K562 (cell line): ENCODE measurements at regions not wholly inside any gene's neighbourhood (a gene's known extent, or its start where the extent isn't known, plus 50 kb on each side); places are given as distances from the start of the nearest gene placed in this dataset.
A peak's percentile ranks its signal among the peaks of the same experiment; 100 is the strongest.

ENCODE experiments used
- CC2D1A ChIP-seq: fragments of 450-650 bp; IDR thresholded peaks from 2 replicates; pipeline ENCODE4 v1.6.1; 2017; ENCODE audit warnings: mild to moderate bottlenecking
- FOXK2 ChIP-seq, 2 experiments: fragments of 450-650 bp; IDR thresholded peaks in 1 of 2; conservative IDR thresholded peaks in 1 of 2; 2 replicates each; pipeline ENCODE4 v1.6.1; 2016; ENCODE audit warnings: low read depth in 2 of 2, mild to moderate bottlenecking in 1 of 2
- NCOA2 ChIP-seq, 2 experiments: fragments of 450-650 bp; IDR thresholded peaks; 2 replicates each; pipeline ENCODE4 v1.6.1; 2018; ENCODE audit warnings: mild to moderate bottlenecking in 2 of 2, moderate library complexity in 1 of 2; ENCODE audit not compliant: partially characterized antibody in 2 of 2
- SMARCA4 ChIP-seq: fragments of 450-650 bp; IDR thresholded peaks from 2 replicates; pipeline ENCODE4 v1.6.1; 2016
- TCF3 ChIP-seq: sonication (generic); formaldehyde crosslinking; IDR thresholded peaks from 2 replicates; pipeline ENCODE4 v1.4.0; 2020; ENCODE audit warnings: mild to moderate bottlenecking, missing genetic modification reagents
- TF ChIP-seq, protein P1 (sequence below), 2 experiments: fragments of 450-650 bp; formaldehyde crosslinking in 1 of 2; IDR thresholded peaks; 2 replicates each; pipeline versions ENCODE4 v1.4.0 to v1.6.1; 2014 to 2020; ENCODE audit warnings: mild to moderate bottlenecking in 2 of 2, borderline replicate concordance in 1 of 2, low read depth in 1 of 2
- TF ChIP-seq, protein P2 (sequence below), 2 experiments: fragments of 450-650 bp in 1 of 2; sonication (generic) in 1 of 2; formaldehyde crosslinking in 1 of 2; IDR thresholded peaks in 1 of 2; conservative IDR thresholded peaks in 1 of 2; 2 replicates each; pipeline versions ENCODE4 v1.6.1 to v1.8.1; 2016 to 2023; ENCODE audit warnings: mild to moderate bottlenecking in 2 of 2, moderate library complexity in 2 of 2, inconsistent platforms in 1 of 2, missing genetic modification reagents in 1 of 2
- TF ChIP-seq, protein P3 (sequence below): fragments of 450-650 bp; formaldehyde crosslinking; IDR thresholded peaks from 2 replicates; pipeline ENCODE4 v1.4.0; 2020; ENCODE audit warnings: mild to moderate bottlenecking, moderate library complexity

DNA sequence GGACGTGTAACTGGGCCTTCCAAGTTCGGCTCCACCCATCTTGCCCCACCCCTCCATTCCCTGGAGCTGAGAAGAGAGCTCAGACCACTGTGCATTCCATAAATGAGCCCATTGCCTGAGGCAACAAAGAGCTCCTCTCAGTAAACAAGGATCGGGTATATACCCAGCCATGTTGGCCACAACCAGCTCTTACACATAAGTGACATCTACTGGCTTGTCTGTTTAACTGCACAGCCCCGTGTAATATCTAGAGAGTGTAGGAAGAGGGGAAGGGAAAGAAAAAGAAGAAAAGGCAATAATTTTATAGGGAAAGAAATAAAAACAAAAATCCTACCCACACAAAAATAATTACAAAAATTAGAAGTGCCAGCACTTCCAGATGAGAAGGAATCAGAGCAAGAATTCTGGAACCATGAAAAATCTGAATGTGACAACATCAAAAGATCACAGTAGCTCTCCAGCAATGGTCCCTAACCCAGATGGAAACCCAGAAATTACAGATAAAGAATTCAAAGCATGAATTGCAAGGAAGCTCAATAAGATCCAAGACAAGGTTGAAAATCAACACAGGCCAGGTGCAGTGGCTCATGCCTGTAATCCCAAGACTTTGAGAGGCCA is 308.1 kb downstream of the RPAP3 start (continued):
- TF ChIP-seq, protein P1, sequence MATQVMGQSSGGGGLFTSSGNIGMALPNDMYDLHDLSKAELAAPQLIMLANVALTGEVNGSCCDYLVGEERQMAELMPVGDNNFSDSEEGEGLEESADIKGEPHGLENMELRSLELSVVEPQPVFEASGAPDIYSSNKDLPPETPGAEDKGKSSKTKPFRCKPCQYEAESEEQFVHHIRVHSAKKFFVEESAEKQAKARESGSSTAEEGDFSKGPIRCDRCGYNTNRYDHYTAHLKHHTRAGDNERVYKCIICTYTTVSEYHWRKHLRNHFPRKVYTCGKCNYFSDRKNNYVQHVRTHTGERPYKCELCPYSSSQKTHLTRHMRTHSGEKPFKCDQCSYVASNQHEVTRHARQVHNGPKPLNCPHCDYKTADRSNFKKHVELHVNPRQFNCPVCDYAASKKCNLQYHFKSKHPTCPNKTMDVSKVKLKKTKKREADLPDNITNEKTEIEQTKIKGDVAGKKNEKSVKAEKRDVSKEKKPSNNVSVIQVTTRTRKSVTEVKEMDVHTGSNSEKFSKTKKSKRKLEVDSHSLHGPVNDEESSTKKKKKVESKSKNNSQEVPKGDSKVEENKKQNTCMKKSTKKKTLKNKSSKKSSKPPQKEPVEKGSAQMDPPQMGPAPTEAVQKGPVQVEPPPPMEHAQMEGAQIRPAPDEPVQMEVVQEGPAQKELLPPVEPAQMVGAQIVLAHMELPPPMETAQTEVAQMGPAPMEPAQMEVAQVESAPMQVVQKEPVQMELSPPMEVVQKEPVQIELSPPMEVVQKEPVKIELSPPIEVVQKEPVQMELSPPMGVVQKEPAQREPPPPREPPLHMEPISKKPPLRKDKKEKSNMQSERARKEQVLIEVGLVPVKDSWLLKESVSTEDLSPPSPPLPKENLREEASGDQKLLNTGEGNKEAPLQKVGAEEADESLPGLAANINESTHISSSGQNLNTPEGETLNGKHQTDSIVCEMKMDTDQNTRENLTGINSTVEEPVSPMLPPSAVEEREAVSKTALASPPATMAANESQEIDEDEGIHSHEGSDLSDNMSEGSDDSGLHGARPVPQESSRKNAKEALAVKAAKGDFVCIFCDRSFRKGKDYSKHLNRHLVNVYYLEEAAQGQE (IDR thresholded peaks at IDR 0.05; ENCODE audit: borderline replicate concordance) = peak; percentile 70
- TF ChIP-seq, protein P1 (CRISPR knock-in tag; IDR thresholded peaks at IDR 0.05; ENCODE audit: low read depth) = no peak
- TF ChIP-seq, protein P2, sequence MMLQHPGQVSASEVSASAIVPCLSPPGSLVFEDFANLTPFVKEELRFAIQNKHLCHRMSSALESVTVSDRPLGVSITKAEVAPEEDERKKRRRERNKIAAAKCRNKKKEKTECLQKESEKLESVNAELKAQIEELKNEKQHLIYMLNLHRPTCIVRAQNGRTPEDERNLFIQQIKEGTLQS (IDR thresholded peaks at IDR 0.05) = no peak
- TF ChIP-seq, protein P2 (CRISPR knock-in tag; conservative IDR thresholded peaks at IDR 0.05) = no peak
- TF ChIP-seq CC2D1A (peak; percentile 44; the same call in 1 of the 2 replicates), SMARCA4 (0 out of 2 replicates have a peak, but pooled peaks have one; percentile 17), TCF3 (CRISPR knock-in tag) (no peak), NCOA2 (IDR thresholded peaks at IDR 0.05; ENCODE audit: partially characterized antibody in 2 of 2) (peak in 1 of 2 experiments; percentile 24), FOXK2 (conservative IDR thresholded peaks at IDR 0.05 in 1 of 2, IDR thresholded peaks at IDR 0.05 in 1 of 2; ENCODE audit: low read depth in 2 of 2) (peak; percentile 83 to 85)
- TF ChIP-seq, protein P3, sequence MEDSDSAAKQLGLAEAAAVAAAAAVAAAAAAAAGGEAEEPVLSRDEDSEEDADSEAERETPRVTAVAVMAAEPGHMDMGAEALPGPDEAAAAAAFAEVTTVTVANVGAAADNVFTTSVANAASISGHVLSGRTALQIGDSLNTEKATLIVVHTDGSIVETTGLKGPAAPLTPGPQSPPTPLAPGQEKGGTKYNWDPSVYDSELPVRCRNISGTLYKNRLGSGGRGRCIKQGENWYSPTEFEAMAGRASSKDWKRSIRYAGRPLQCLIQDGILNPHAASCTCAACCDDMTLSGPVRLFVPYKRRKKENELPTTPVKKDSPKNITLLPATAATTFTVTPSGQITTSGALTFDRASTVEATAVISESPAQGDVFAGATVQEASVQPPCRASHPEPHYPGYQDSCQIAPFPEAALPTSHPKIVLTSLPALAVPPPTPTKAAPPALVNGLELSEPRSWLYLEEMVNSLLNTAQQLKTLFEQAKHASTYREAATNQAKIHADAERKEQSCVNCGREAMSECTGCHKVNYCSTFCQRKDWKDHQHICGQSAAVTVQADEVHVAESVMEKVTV = 0 out of 2 replicates have a peak, but pooled peaks have one; percentile 30
